Keratinocyte (primary cell): ENCODE measurements at regions not wholly inside any gene's neighbourhood (a gene's known extent, or its start where the extent isn't known, plus 50 kb on each side); places are given as distances from the start of the nearest gene placed in this dataset.

Experiments
- CTCF ChIP-seq, 3 experiments: IDR thresholded peaks in 1 of 3; conservative IDR thresholded peaks in 1 of 3; optimal IDR thresholded peaks in 1 of 3; 2 replicates in 2 of 3; 3 replicates in 1 of 3; pipeline versions ENCODE3 to v1.5.1; 2011; ENCODE audit warnings: low read length in 3 of 3, mild to moderate bottlenecking in 3 of 3, moderate library complexity in 2 of 3, control low read depth in 1 of 3, inconsistent platforms in 1 of 3; ENCODE audit not compliant: insufficient read depth in 2 of 3; ENCODE audit errors: extremely low read depth in 1 of 3
- EZH2 ChIP-seq: IDR thresholded peaks from one replicate; pipeline ENCODE4 v1.6.1; 2012; ENCODE audit warnings: inconsistent platforms, mild to moderate bottlenecking, low read length, moderate library complexity

- TF ChIP-seq CTCF (optimal IDR thresholded peaks at IDR 0.05 in 1 of 3, IDR thresholded peaks at IDR 0.05 in 1 of 3, conservative IDR thresholded peaks at IDR 0.05 in 1 of 3; ENCODE audit: extremely low read depth in 1 of 3, insufficient read depth in 2 of 3, low read length in 3 of 3) = no peak
- TF ChIP-seq EZH2 = no peak
Observed at GRCh38 chr3:117596503-117596902, 886.9 kb downstream of the TUSC7 start.
